GM12878 (cell line): ENCODE measurements at regions not wholly inside any gene's neighbourhood (a gene's known extent, or its start where the extent isn't known, plus 50 kb on each side); places are given as distances from the start of the nearest gene placed in this dataset.

Experiments
- ATAC-seq: fragments of 200-7000 bp; cut with Tn5 transposase; 3 replicates; pipeline ENCODE4 v1.9.1; 2020; ENCODE audit warnings: mild to moderate bottlenecking, moderate library complexity
- BruUV-seq: library from RNA; stranded (reverse); fragments of 400-500 nt; replicated peaks from 2 replicates; lab custom pipeline; 2021; lab: Mats Ljungman, UMichigan
- CTCF ChIA-PET: fragments of 300-600 bp; sonication (Branson Sonifier 250); formaldehyde crosslinking; extraction: SDS; loops from one replicate; lab custom pipeline; 2021; ENCODE audit warnings: inconsistent platforms; lab: Yijun Ruan, JAX
- POLR2A ChIA-PET: fragments of 350-600 bp; formaldehyde crosslinking; extraction: SDS; loops from one replicate; lab custom pipeline; 2021; ENCODE audit warnings: inconsistent platforms; lab: Charles Lee
- RAD21 ChIA-PET: fragments of 300-600 bp; sonication (Branson Sonifier 250); formaldehyde crosslinking; loops from one replicate; lab custom pipeline; 2023; ENCODE audit warnings: antibody characterized with exemption; ENCODE audit not compliant: unreplicated experiment; lab: Charles Lee
- SMC1A ChIA-PET: fragments of 300-600 bp; sonication (Branson Sonifier 250); formaldehyde crosslinking; loops from one replicate; lab custom pipeline; 2023; ENCODE audit not compliant: unreplicated experiment, uncharacterized antibody; lab: Charles Lee
- DNase-seq: peaks from one replicate; pipeline ENCODE4 v3.0.0-alpha.2; 2011; ENCODE audit warnings: low read depth, low spot score
- FAIRE-seq: peaks from 3 replicates; lab custom pipeline; 2011; peaks lifted over from hg19 to GRCh38; lab: Jason Lieb, UNC
- H2AFZ ChIP-seq: 2 replicates; pipeline ENCODE4 v1.6.0; 2011; ENCODE audit warnings: low read depth, low read length, control low read depth; ENCODE audit not compliant: control insufficient read depth
- H3K27ac ChIP-seq: 2 replicates; pipeline ENCODE4 v1.5.1; 2011; ENCODE audit warnings: control low read depth; ENCODE audit not compliant: control insufficient read depth, insufficient read depth
- H3K27me3 ChIP-seq, 2 experiments: replicated peaks in 1 of 2; 2 replicates each; pipeline versions ENCODE4 v1.6.0 to v1.6.1; 2011; ENCODE audit warnings: low read length in 1 of 2; ENCODE audit not compliant: control insufficient read depth in 2 of 2, insufficient read depth in 2 of 2
- H3K36me3 ChIP-seq, 2 experiments: 2 replicates each; pipeline ENCODE4 v1.5.1; 2011; ENCODE audit warnings: low read length in 1 of 2; ENCODE audit not compliant: control insufficient read depth in 2 of 2, insufficient read depth in 2 of 2
- H3K4me1 ChIP-seq: 2 replicates; pipeline ENCODE4 v1.6.1; 2011; ENCODE audit warnings: mild to moderate bottlenecking, low read length, moderate library complexity, mixed read lengths; ENCODE audit not compliant: control insufficient read depth, insufficient read depth
- H3K4me2 ChIP-seq: 2 replicates; pipeline ENCODE4 v1.6.0; 2011; ENCODE audit warnings: control low read depth; ENCODE audit not compliant: control insufficient read depth, insufficient read depth
- H3K4me3 ChIP-seq: fragments of 200-600 bp; sonication (generic); 2 replicates; pipeline ENCODE4 v1.5.1; 2016
- H3K79me2 ChIP-seq: 2 replicates; pipeline ENCODE4 v1.6.0; 2011; ENCODE audit warnings: low read length; ENCODE audit not compliant: control insufficient read depth, insufficient read depth
- H3K9ac ChIP-seq: 2 replicates; pipeline ENCODE4 v1.8.0; 2011; ENCODE audit warnings: low read length, control low read depth, mixed read lengths; ENCODE audit not compliant: control insufficient read depth, insufficient read depth
- H3K9me3 ChIP-seq: replicated peaks from 3 replicates; pipeline ENCODE4 v1.5.1; 2011; ENCODE audit warnings: mild to moderate bottlenecking, low read length; ENCODE audit not compliant: control insufficient read depth, insufficient read depth
- H4K20me1 ChIP-seq: 2 replicates; pipeline ENCODE4 v1.6.0; 2011; ENCODE audit not compliant: control insufficient read depth, insufficient read depth
- ATF3 ChIP-seq: IDR thresholded peaks from 2 replicates; pipeline ENCODE4 v1.6.1; 2011; ENCODE audit warnings: low read depth, mild to moderate bottlenecking, low read length, moderate library complexity, borderline replicate concordance; ENCODE audit errors: extremely low read depth
- DPF2 ChIP-seq: fragments of 450-650 bp; IDR thresholded peaks from 2 replicates; pipeline ENCODE4 v1.6.1; 2017; ENCODE audit warnings: mild to moderate bottlenecking
- EED ChIP-seq: sonication (generic); IDR thresholded peaks from 2 replicates; pipeline ENCODE4 v1.6.1; 2016; ENCODE audit warnings: antibody characterized with exemption, low read depth
- EZH2 ChIP-seq: IDR thresholded peaks from 2 replicates; pipeline ENCODE4 v1.6.1; 2012; ENCODE audit warnings: low read depth, mild to moderate bottlenecking, control low read depth, inconsistent platforms, low read length, borderline replicate concordance; ENCODE audit not compliant: control insufficient read depth
- KDM1A ChIP-seq: fragments of 200-600 bp; sonication (generic); IDR thresholded peaks from 2 replicates; pipeline ENCODE4 v1.6.1; 2016; ENCODE audit warnings: borderline replicate concordance
- KLF5 ChIP-seq: fragments of 450-650 bp; IDR thresholded peaks from 2 replicates; pipeline ENCODE4 v1.6.1; 2014; ENCODE audit warnings: mild to moderate bottlenecking; ENCODE audit not compliant: partially characterized antibody
- MEF2B ChIP-seq: fragments of 450-650 bp; IDR thresholded peaks from 2 replicates; pipeline ENCODE4 v1.6.1; 2018; ENCODE audit warnings: mild to moderate bottlenecking, moderate library complexity; ENCODE audit not compliant: partially characterized antibody, poor library complexity, severe bottlenecking
- SUPT20H ChIP-seq: IDR thresholded peaks from 2 replicates; pipeline ENCODE4 v1.6.1; 2011; ENCODE audit warnings: low read depth, mild to moderate bottlenecking, low read length, moderate library complexity, borderline replicate concordance; ENCODE audit not compliant: control insufficient read depth
- ZNF217 ChIP-seq: fragments of 450-650 bp; IDR thresholded peaks from 2 replicates; pipeline ENCODE4 v1.6.1; 2017; ENCODE audit warnings: antibody characterized with exemption, mild to moderate bottlenecking
- ZNF384 ChIP-seq: IDR thresholded peaks from 2 replicates; pipeline ENCODE4 v1.6.1; 2012; ENCODE audit warnings: low read depth, mild to moderate bottlenecking, low read length, improper control_type of control experiment, borderline replicate concordance
- ZNF622 ChIP-seq: fragments of 450-650 bp; IDR thresholded peaks from 2 replicates; pipeline ENCODE4 v1.6.1; 2017; ENCODE audit warnings: mild to moderate bottlenecking, inconsistent platforms
- in situ Hi-C: fragments of 300-500 bp; cut with MboI; formaldehyde crosslinking; loops from 9 replicates; pipeline ENCODE4 v1.14.3; 2018; ENCODE audit warnings: mixed read lengths
- intact Hi-C: fragments of 100-400 bp; cut with micrococcal nuclease; formaldehyde crosslinking; loops from one replicate; pipeline ENCODE4 v1.14.2; 2022; ENCODE audit not compliant: unreplicated experiment

- FAIRE-seq (no peak), DNase-seq (no peak), ATAC-seq (no peak)
- ChIA-PET SMC1A (no interaction called here), CTCF (no interaction called here), POLR2A (no interaction called here), RAD21 (no interaction called here)
- Histone ChIP-seq H3K9ac (no peak overlapping the region), H3K4me2 (no peak overlapping the region), H3K9me3 (no peaks in the 10 kb centered on the region), H2AFZ (no peak overlapping the region), H3K27ac (no peak overlapping the region), H3K4me1 (no peaks in the 10 kb centered on the region), H3K4me3 (no peak overlapping the region), H3K27me3 (no peaks in the 10 kb centered on the region), H3K36me3 (no peaks in the 10 kb centered on the region), H3K79me2 (no peaks in the 10 kb centered on the region), H4K20me1 (no peaks in the 10 kb centered on the region)
- in situ Hi-C loops (no loop called here), intact Hi-C loops (no loop called here)
- BruUV-seq = no TSS peak
- TF ChIP-seq ZNF622 (no peak), DPF2 (no peak), EZH2 (no peak), SUPT20H (no peak), MEF2B (no peak), ATF3 (no peak), ZNF384 (no peak), ZNF217 (no peak), EED (no peak), KLF5 (no peak), KDM1A (no peak)
Measured at GRCh38 chr6:10278746-10279145, 136.1 kb downstream of the TFAP2A start.
